Sigmoid colon (tissue), 4 donors: ENCODE measurements at regions not wholly inside any gene's neighbourhood (a gene's known extent, or its start where the extent isn't known, plus 50 kb on each side); places are given as distances from the start of the nearest gene placed in this dataset.

ENCODE experiments used
- POLR2AphosphoS5 ChIP-seq, 4 donors: sonication (generic); formaldehyde crosslinking; IDR thresholded peaks; one replicate each; pipeline ENCODE4 v1.6.1; 2017; ENCODE audit warnings: antibody characterized with exemption in 4 of 4
- TF ChIP-seq, protein P1 (sequence below), 4 experiments: fragments of 450-650 bp in 3 of 4; fragments of 200-600 bp in 1 of 4; IDR thresholded peaks; one replicate each; pipeline ENCODE4 v1.5.1; 2016 to 2019; ENCODE audit warnings: antibody characterized with exemption in 4 of 4, mild to moderate bottlenecking in 3 of 4, moderate library complexity in 2 of 4

DNA sequence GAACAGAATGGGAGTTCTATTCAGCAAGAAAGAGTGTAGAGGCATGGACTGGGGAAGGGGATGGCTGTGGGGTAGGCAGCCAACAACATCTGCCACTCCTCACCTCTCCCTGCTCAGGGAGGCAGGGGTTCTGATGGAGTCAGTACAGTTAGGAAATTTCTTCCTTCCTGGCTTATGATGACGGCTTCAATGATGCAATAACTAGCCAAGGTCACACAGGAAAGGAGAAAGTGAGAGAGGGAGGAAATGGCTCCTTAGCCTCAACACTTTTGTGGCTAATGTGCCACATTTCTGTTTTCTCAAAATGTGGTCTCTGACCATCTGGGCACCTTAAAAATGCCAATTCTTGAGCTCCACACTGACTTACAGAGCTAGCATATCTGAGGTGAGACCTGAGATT lies 79.3 kb upstream of the PDZD8 start:
- TF ChIP-seq, protein P1, sequence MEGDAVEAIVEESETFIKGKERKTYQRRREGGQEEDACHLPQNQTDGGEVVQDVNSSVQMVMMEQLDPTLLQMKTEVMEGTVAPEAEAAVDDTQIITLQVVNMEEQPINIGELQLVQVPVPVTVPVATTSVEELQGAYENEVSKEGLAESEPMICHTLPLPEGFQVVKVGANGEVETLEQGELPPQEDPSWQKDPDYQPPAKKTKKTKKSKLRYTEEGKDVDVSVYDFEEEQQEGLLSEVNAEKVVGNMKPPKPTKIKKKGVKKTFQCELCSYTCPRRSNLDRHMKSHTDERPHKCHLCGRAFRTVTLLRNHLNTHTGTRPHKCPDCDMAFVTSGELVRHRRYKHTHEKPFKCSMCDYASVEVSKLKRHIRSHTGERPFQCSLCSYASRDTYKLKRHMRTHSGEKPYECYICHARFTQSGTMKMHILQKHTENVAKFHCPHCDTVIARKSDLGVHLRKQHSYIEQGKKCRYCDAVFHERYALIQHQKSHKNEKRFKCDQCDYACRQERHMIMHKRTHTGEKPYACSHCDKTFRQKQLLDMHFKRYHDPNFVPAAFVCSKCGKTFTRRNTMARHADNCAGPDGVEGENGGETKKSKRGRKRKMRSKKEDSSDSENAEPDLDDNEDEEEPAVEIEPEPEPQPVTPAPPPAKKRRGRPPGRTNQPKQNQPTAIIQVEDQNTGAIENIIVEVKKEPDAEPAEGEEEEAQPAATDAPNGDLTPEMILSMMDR (IDR thresholded peaks at IDR 0.05): no peak
- no peak for TF ChIP-seq POLR2AphosphoS5 (IDR thresholded peaks at IDR 0.05)
